Astrocyte (in vitro differentiated cells and primary cell): ENCODE measurements at regions not wholly inside any gene's neighbourhood (a gene's known extent, or its start where the extent isn't known, plus 50 kb on each side); places are given as distances from the start of the nearest gene placed in this dataset.

Source experiments
- DNase-seq: peaks from one replicate; pipeline ENCODE4 v3.0.0-alpha.2; 2010; ENCODE audit warnings: low read depth
- FAIRE-seq: peaks from 2 replicates; lab custom pipeline; 2011; peaks lifted over from hg19 to GRCh38; lab: Jason Lieb, UNC
- H2AFZ ChIP-seq: 2 replicates; pipeline ENCODE4 v1.6.0; 2012; ENCODE audit warnings: low read depth, low read length, inconsistent platforms
- H3K27ac ChIP-seq: 2 replicates; pipeline ENCODE4 v1.5.1; 2011; ENCODE audit warnings: low read depth, low read length, inconsistent platforms
- H3K27me3 ChIP-seq: 2 replicates; pipeline ENCODE4 v1.6.0; 2011; ENCODE audit warnings: low read length, inconsistent platforms; ENCODE audit not compliant: insufficient read depth
- H3K36me3 ChIP-seq: 2 replicates; pipeline ENCODE4 v1.5.1; 2011; ENCODE audit warnings: low read length, inconsistent platforms; ENCODE audit not compliant: insufficient read depth
- H3K4me1 ChIP-seq: 2 replicates; pipeline ENCODE4 v1.5.1; 2011; ENCODE audit warnings: low read length, inconsistent platforms; ENCODE audit not compliant: insufficient read depth
- H3K4me2 ChIP-seq: 2 replicates; pipeline ENCODE4 v1.6.0; 2012; ENCODE audit warnings: low read length, inconsistent platforms
- H3K4me3 ChIP-seq: 2 replicates; pipeline ENCODE4 v1.5.1; 2011; ENCODE audit warnings: low read depth, mild to moderate bottlenecking, low read length, inconsistent platforms; ENCODE audit not compliant: insufficient read depth
- H3K79me2 ChIP-seq: 2 replicates; pipeline ENCODE4 v1.6.0; 2012; ENCODE audit warnings: mild to moderate bottlenecking, low read length, inconsistent platforms; ENCODE audit not compliant: insufficient read depth
- H3K9ac ChIP-seq: 2 replicates; pipeline ENCODE4 v1.6.0; 2012; ENCODE audit warnings: mild to moderate bottlenecking, low read length, inconsistent platforms
- H3K9me3 ChIP-seq: 2 replicates; pipeline ENCODE4 v1.5.1; 2012; ENCODE audit warnings: low read depth, mild to moderate bottlenecking, low read length, inconsistent platforms; ENCODE audit not compliant: insufficient read depth
- H4K20me1 ChIP-seq: 2 replicates; pipeline ENCODE4 v1.6.0; 2012; ENCODE audit warnings: low read length, inconsistent platforms; ENCODE audit not compliant: insufficient read depth
- H3K27ac Mint-ChIP-seq: one replicate; pipeline ENCODE4 v1.8.0; 2021; ENCODE audit warnings: mild to moderate bottlenecking, mixed read lengths; ENCODE audit not compliant: unreplicated experiment
- H3K27me3 Mint-ChIP-seq: one replicate; pipeline ENCODE4 v1.8.0; 2021; ENCODE audit warnings: low read depth, mixed read lengths; ENCODE audit not compliant: unreplicated experiment
- H3K36me3 Mint-ChIP-seq: one replicate; pipeline ENCODE4 v1.8.0; 2021; ENCODE audit warnings: low read depth, mixed read lengths; ENCODE audit not compliant: unreplicated experiment
- H3K4me1 Mint-ChIP-seq: one replicate; pipeline ENCODE4 v1.8.0; 2021; ENCODE audit warnings: low read depth, mixed read lengths; ENCODE audit not compliant: unreplicated experiment
- H3K4me3 Mint-ChIP-seq: one replicate; pipeline ENCODE4 v1.8.0; 2021; ENCODE audit warnings: mild to moderate bottlenecking, moderate library complexity, mixed read lengths; ENCODE audit not compliant: unreplicated experiment
- H3K9me3 Mint-ChIP-seq: one replicate; pipeline ENCODE4 v1.8.0; 2021; ENCODE audit warnings: mild to moderate bottlenecking, mixed read lengths; ENCODE audit not compliant: unreplicated experiment
- CTCF ChIP-seq: IDR thresholded peaks from 2 replicates; pipeline ENCODE4 v1.5.1; 2011; ENCODE audit warnings: low read depth, mild to moderate bottlenecking, inconsistent platforms, low read length, moderate library complexity; ENCODE audit not compliant: insufficient read depth
- EZH2 ChIP-seq: IDR thresholded peaks from 2 replicates; pipeline ENCODE4 v1.6.1; 2012; ENCODE audit warnings: mild to moderate bottlenecking, low read length, inconsistent platforms; ENCODE audit not compliant: insufficient read depth

- no peaks in the 10 kb centered on the region for H3K79me2 ChIP-seq
- H3K27ac ChIP-seq = no peak overlapping the region
- no peak for TF ChIP-seq CTCF
- TF ChIP-seq EZH2 = no peak
- no peak overlapping the region for H3K4me2 ChIP-seq
- Mint-ChIP-seq H3K36me3 (no peaks in the 10 kb centered on the region), H3K27ac (no peak overlapping the region), H3K9me3 (peaks cover 2% of the 10 kb centered on the region), H3K27me3 (peaks cover 8% of the 10 kb centered on the region), H3K4me3 (no peak overlapping the region), H3K4me1 (peaks cover 26% of the 10 kb centered on the region)
- no peak for FAIRE-seq
- no peaks in the 10 kb centered on the region for H3K9me3 ChIP-seq
- no peaks in the 10 kb centered on the region for H3K36me3 ChIP-seq
- no peaks in the 10 kb centered on the region for H3K27me3 ChIP-seq
- DNase-seq = no peak
- H3K4me1 ChIP-seq = no peaks in the 10 kb centered on the region
- no peak overlapping the region for H3K4me3 ChIP-seq
- H2AFZ ChIP-seq = no peak overlapping the region
- H4K20me1 ChIP-seq = no peaks in the 10 kb centered on the region
- H3K9ac ChIP-seq = no peak overlapping the region
Measured at GRCh38 chr5:56532466-56532865, 282.9 kb upstream of the MAP3K1 start.

GRCh38 chr5:56530626-56531138 is 284.7 kb upstream of the MAP3K1 start:
- no peak overlapping the region for H3K27ac ChIP-seq
- no peak overlapping the region for H3K4me3 ChIP-seq
- H3K9ac ChIP-seq = no peak overlapping the region
- no peaks in the 10 kb centered on the region for H4K20me1 ChIP-seq
- DNase-seq (no peak), FAIRE-seq (no peak)
- H3K4me3 Mint-ChIP-seq = no peak overlapping the region
- peaks cover 14% of the 10 kb centered on the region for H3K4me1 Mint-ChIP-seq
- H3K36me3 Mint-ChIP-seq = no peaks in the 10 kb centered on the region
- H3K4me1 ChIP-seq = no peaks in the 10 kb centered on the region
- no peak for TF ChIP-seq CTCF
- no peak for TF ChIP-seq EZH2
- H3K9me3 ChIP-seq = no peaks in the 10 kb centered on the region
- peaks cover 8% of the 10 kb centered on the region for H3K27me3 Mint-ChIP-seq
- H3K4me2 ChIP-seq = no peak overlapping the region
- no peak overlapping the region for H2AFZ ChIP-seq
- H3K36me3 ChIP-seq = no peaks in the 10 kb centered on the region
- H3K27me3 ChIP-seq = no peaks in the 10 kb centered on the region
- peaks cover 2% of the 10 kb centered on the region for H3K9me3 Mint-ChIP-seq
- no peaks in the 10 kb centered on the region for H3K79me2 ChIP-seq
- no peak overlapping the region for H3K27ac Mint-ChIP-seq

GRCh38 chr5:56529666-56530430 is 285.5 kb upstream of the MAP3K1 start:
- Histone ChIP-seq H3K36me3 (no peaks in the 10 kb centered on the region), H3K27ac (no peak overlapping the region), H3K9ac (no peak overlapping the region), H3K79me2 (no peaks in the 10 kb centered on the region), H3K27me3 (no peaks in the 10 kb centered on the region), H3K4me2 (no peak overlapping the region), H3K4me3 (no peak overlapping the region), H2AFZ (no peak overlapping the region), H4K20me1 (no peaks in the 10 kb centered on the region), H3K4me1 (no peaks in the 10 kb centered on the region), H3K9me3 (no peaks in the 10 kb centered on the region)
- no peak for FAIRE-seq
- no peak overlapping the region for H3K27ac Mint-ChIP-seq
- H3K4me1 Mint-ChIP-seq = peaks cover 14% of the 10 kb centered on the region
- no peak overlapping the region for H3K4me3 Mint-ChIP-seq
- H3K27me3 Mint-ChIP-seq = peaks cover 8% of the 10 kb centered on the region
- DNase-seq = no peak
- no peaks in the 10 kb centered on the region for H3K36me3 Mint-ChIP-seq
- H3K9me3 Mint-ChIP-seq = peaks cover 2% of the 10 kb centered on the region
- TF ChIP-seq CTCF (no peak), EZH2 (no peak)
